AG04449 (cell line): ENCODE measurements at regions not wholly inside any gene's neighbourhood (a gene's known extent, or its start where the extent isn't known, plus 50 kb on each side); places are given as distances from the start of the nearest gene placed in this dataset.

Source experiments
- CTCF ChIA-PET: fragments of 350-600 bp; formaldehyde crosslinking; extraction: SDS; loops from one replicate; lab custom pipeline; 2021; ENCODE audit warnings: antibody characterized with exemption; lab: Yijun Ruan, JAX
- POLR2A ChIA-PET: fragments of 400-600, 350-600 bp; formaldehyde crosslinking; extraction: SDS; loops from one replicate; lab custom pipeline; 2020; ENCODE audit warnings: antibody characterized with exemption, inconsistent platforms; lab: Yijun Ruan, JAX
- DNase-seq: peaks from one replicate; pipeline ENCODE4 v3.0.0-alpha.2; 2010; ENCODE audit warnings: low read depth, low spot score
- H3K4me3 ChIP-seq: 2 replicates; pipeline ENCODE4 v1.5.1; 2011; ENCODE audit warnings: low read depth, mild to moderate bottlenecking, control low read depth, low read length
- TF ChIP-seq, protein P1 (sequence below): IDR thresholded peaks from one replicate; pipeline ENCODE4 v1.5.1; 2011; ENCODE audit warnings: mild to moderate bottlenecking, moderate library complexity, low read length, control low read depth, inconsistent platforms; ENCODE audit not compliant: insufficient read depth; ENCODE audit errors: missing control alignments

DNA sequence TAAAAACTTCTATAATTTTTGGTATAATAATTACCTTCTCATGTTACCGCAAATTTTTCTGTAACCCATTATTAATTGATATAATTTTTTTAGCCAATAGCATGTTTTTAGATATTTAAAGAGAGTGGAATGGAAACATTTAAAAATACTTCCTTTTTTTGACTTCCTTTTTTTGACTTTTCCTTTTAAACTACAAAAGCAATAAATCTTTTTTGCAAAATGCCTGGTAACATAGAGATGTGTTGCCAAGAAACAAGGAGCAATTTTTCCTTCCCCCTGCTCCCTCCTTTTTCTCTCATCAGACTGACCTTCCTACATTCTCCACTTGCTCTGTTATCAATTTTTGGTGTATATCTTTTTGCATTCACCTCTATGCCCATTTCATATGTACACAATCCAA, 666.2 kb downstream of the ADGRL2 start:
- CTCF ChIA-PET, result no interaction called here
- POLR2A ChIA-PET, result no interaction called here
- no peak for DNase-seq
- TF ChIP-seq, protein P1, sequence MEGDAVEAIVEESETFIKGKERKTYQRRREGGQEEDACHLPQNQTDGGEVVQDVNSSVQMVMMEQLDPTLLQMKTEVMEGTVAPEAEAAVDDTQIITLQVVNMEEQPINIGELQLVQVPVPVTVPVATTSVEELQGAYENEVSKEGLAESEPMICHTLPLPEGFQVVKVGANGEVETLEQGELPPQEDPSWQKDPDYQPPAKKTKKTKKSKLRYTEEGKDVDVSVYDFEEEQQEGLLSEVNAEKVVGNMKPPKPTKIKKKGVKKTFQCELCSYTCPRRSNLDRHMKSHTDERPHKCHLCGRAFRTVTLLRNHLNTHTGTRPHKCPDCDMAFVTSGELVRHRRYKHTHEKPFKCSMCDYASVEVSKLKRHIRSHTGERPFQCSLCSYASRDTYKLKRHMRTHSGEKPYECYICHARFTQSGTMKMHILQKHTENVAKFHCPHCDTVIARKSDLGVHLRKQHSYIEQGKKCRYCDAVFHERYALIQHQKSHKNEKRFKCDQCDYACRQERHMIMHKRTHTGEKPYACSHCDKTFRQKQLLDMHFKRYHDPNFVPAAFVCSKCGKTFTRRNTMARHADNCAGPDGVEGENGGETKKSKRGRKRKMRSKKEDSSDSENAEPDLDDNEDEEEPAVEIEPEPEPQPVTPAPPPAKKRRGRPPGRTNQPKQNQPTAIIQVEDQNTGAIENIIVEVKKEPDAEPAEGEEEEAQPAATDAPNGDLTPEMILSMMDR, result no peak
- no peak overlapping the region for H3K4me3 ChIP-seq

DNA sequence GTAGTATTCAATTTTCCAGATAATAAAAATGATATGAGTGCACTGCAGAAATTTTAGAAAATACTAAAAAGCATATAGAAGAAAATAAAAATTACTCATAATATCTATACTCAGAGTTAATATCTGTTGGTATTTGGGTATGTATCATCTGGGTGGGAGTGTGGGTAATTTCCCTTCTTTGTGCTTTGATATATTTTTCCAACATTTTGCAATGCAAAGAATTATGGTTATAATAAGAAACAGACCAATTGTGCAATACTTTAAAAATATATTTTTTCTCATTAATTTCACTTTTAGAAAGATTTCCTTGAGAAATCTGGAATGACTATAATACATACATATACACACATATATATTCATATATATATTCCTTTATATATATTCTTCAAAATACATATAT, 665.7 kb downstream of the ADGRL2 start:
- no peak for DNase-seq
- H3K4me3 ChIP-seq, result no peak overlapping the region
- POLR2A ChIA-PET, result no interaction called here
- CTCF ChIA-PET, result no interaction called here
- TF ChIP-seq, protein P1, result no peak

DNA sequence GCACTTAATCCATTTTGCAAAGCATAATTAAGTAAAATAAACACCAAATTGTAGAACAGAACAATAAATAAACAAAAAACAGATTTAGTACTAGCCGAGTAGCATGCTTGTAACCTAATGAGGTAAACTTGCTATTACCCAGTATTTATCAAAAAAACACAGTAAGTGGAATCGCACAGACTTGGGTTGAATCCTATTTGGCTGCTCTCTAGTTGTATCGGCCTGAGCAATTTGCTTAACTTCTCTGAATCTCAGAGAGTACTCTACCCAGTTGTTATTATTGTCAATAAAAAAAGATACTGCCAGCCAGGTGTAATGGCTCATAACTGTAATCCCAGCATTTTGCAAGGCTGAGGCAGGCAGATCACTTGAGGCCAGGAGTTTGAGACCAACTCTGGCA, 664.3 kb downstream of the ADGRL2 start:
- DNase-seq, result no peak
- no peak overlapping the region for H3K4me3 ChIP-seq
- TF ChIP-seq, protein P1, result no peak
- ChIA-PET POLR2A (no interaction called here), CTCF (no interaction called here)

DNA sequence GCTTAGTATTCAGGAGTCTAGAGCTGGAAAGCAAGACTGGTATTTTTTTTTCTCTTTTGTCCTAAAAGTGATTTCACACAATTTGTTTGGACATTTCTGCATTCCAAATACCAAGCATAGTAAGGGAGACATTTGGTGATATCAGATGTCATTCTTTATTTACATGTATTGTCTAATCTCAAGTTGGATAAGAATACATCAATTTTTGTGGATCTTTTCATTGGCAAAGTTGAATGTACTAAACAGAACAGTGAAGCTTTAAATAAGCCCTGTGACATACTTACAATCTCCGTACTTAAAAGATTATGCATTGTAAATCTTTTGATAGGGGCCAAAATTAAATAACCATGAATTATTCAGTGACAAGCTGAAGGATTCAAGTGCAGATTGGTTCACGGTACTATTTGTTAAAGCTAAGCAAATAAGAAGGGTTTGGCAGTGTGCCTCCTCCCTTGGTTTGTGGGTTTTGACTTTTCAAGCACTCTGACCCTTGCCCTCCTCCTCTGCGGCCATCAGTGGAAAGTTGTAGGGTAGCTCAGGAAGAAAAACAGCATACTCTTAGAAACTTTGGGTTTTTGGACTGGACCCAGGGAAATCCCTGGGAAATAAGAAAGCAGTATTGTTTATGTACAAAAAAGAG, 663.7 kb downstream of the ADGRL2 start:
- POLR2A ChIA-PET, result no interaction called here
- CTCF ChIA-PET, result no interaction called here
- TF ChIP-seq, protein P1, result no peak
- no peak overlapping the region for H3K4me3 ChIP-seq
- DNase-seq, result no peak

DNA sequence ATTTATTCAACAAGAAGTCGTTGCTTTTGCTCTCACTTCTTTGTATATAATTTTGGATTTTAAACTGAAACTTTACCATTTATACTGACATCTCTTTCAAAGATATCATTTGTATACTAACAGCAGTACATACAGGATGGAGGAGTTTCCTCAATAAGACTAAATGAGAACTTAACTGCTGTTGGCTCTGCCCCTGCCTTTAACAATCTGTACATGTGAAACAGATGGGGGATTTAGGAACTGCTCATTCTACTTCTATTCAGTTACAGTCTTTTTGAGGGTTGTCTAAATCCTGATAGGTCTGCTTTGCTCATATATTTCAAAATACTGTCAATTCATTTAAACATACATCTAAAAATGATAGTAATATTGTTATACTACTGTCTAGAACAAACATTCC, 663.2 kb downstream of the ADGRL2 start:
- POLR2A ChIA-PET, result no interaction called here
- CTCF ChIA-PET, result no interaction called here
- no peak for DNase-seq
- TF ChIP-seq, protein P1, result no peak
- H3K4me3 ChIP-seq, result no peak overlapping the region

DNA sequence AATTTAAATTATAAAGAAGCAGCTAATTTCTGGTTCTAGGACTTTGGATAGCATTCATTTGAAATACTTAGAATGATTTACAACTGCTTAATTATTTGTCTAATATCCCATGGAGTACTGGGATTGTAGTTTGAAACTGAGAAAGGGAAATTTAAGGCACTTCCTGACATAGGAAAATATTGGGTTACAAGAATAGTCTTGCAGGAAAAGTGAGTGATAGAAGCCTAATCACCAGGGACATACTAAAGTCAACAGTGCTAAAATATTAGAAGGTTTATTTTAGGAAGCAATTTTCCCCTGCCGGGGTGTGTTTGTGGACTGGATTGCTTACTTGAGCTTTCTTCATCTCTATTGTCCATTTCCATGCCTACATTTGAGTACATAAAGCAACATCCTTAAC, 661.6 kb downstream of the ADGRL2 start:
- CTCF ChIA-PET, result no interaction called here
- POLR2A ChIA-PET, result no interaction called here
- H3K4me3 ChIP-seq, result no peak overlapping the region
- TF ChIP-seq, protein P1, result no peak
- DNase-seq, result no peak
